ENCODE measurements at regions not wholly inside any gene's neighbourhood (a gene's known extent, or its start where the extent isn't known, plus 50 kb on each side); places are given as distances from the start of the nearest gene placed in this dataset.

GRCh38 chr14:99081880-99082279 is 190.1 kb downstream of the BCL11B start:
- TF ChIP-seq USF1 (IDR thresholded peaks at IDR 0.05) = no peak
- TF ChIP-seq CEBPB (IDR thresholded peaks at IDR 0.05) = no peak
- no peak for TF ChIP-seq TCF12 (IDR thresholded peaks at IDR 0.05; ENCODE audit: low read depth)
- TF ChIP-seq CREB1 (IDR thresholded peaks at IDR 0.05; ENCODE audit: low read depth) = no peak
- TF ChIP-seq FOXM1 (IDR thresholded peaks at IDR 0.05; ENCODE audit: borderline replicate concordance, low read depth) = no peak
- no peak for TF ChIP-seq ZBTB7A (IDR thresholded peaks at IDR 0.05; ENCODE audit: low read depth)
- TF ChIP-seq TEAD4 (IDR thresholded peaks at IDR 0.05) = no peak
- no peak for TF ChIP-seq REST (IDR thresholded peaks at IDR 0.05; ENCODE audit: low read depth)
- no peak for TF ChIP-seq YY1 (IDR thresholded peaks at IDR 0.05; ENCODE audit: low read depth)
- TF ChIP-seq MAX (IDR thresholded peaks at IDR 0.05) = no peak
- no peak for TF ChIP-seq RAD21 (IDR thresholded peaks at IDR 0.05; ENCODE audit: low read depth)
- TF ChIP-seq EP300 (IDR thresholded peaks at IDR 0.05; ENCODE audit: borderline replicate concordance) = no peak
- TF ChIP-seq EGR1 (IDR thresholded peaks at IDR 0.05) = no peak
- TF ChIP-seq NFIC (IDR thresholded peaks at IDR 0.05) = no peak
- no peak for TF ChIP-seq TAF1 (IDR thresholded peaks at IDR 0.05; ENCODE audit: low read depth)

GRCh38 chr14:99093532-99094517 is 178.2 kb downstream of the BCL11B start:
- TF ChIP-seq CREB1 (IDR thresholded peaks at IDR 0.05; ENCODE audit: low read depth) (no peak), ZBTB7A (IDR thresholded peaks at IDR 0.05; ENCODE audit: low read depth) (no peak), YY1 (IDR thresholded peaks at IDR 0.05; ENCODE audit: low read depth) (no peak), REST (IDR thresholded peaks at IDR 0.05; ENCODE audit: low read depth) (no peak), MAX (IDR thresholded peaks at IDR 0.05) (no peak), TEAD4 (IDR thresholded peaks at IDR 0.05) (no peak), TCF12 (IDR thresholded peaks at IDR 0.05; ENCODE audit: low read depth) (no peak), RAD21 (IDR thresholded peaks at IDR 0.05; ENCODE audit: low read depth) (no peak), CEBPB (IDR thresholded peaks at IDR 0.05) (no peak), EP300 (IDR thresholded peaks at IDR 0.05; ENCODE audit: borderline replicate concordance) (no peak), EGR1 (IDR thresholded peaks at IDR 0.05) (no peak), TAF1 (IDR thresholded peaks at IDR 0.05; ENCODE audit: low read depth) (no peak), NFIC (IDR thresholded peaks at IDR 0.05) (no peak), FOXM1 (IDR thresholded peaks at IDR 0.05; ENCODE audit: borderline replicate concordance, low read depth) (no peak), USF1 (IDR thresholded peaks at IDR 0.05) (no peak)

GRCh38 chr14:99094901-99095300 is 177.1 kb downstream of the BCL11B start:
- TF ChIP-seq ZBTB7A (IDR thresholded peaks at IDR 0.05; ENCODE audit: low read depth) (no peak), RAD21 (IDR thresholded peaks at IDR 0.05; ENCODE audit: low read depth) (no peak), TAF1 (IDR thresholded peaks at IDR 0.05; ENCODE audit: low read depth) (no peak), CEBPB (IDR thresholded peaks at IDR 0.05) (no peak), TEAD4 (IDR thresholded peaks at IDR 0.05) (no peak), CREB1 (IDR thresholded peaks at IDR 0.05; ENCODE audit: low read depth) (no peak), TCF12 (IDR thresholded peaks at IDR 0.05; ENCODE audit: low read depth) (no peak), EP300 (IDR thresholded peaks at IDR 0.05; ENCODE audit: borderline replicate concordance) (no peak), REST (IDR thresholded peaks at IDR 0.05; ENCODE audit: low read depth) (no peak)

- TF ChIP-seq FOXM1 (IDR thresholded peaks at IDR 0.05; ENCODE audit: borderline replicate concordance, low read depth) = no peak
- TF ChIP-seq CEBPB (IDR thresholded peaks at IDR 0.05) = no peak
- TF ChIP-seq EGR1 (IDR thresholded peaks at IDR 0.05) = no peak
- no peak for TF ChIP-seq EP300 (IDR thresholded peaks at IDR 0.05; ENCODE audit: borderline replicate concordance)
- no peak for TF ChIP-seq TAF1 (IDR thresholded peaks at IDR 0.05; ENCODE audit: low read depth)
- no peak for TF ChIP-seq YY1 (IDR thresholded peaks at IDR 0.05; ENCODE audit: low read depth)
- TF ChIP-seq RAD21 (IDR thresholded peaks at IDR 0.05; ENCODE audit: low read depth) = no peak
- TF ChIP-seq USF1 (IDR thresholded peaks at IDR 0.05) = no peak
- no peak for TF ChIP-seq MAX (IDR thresholded peaks at IDR 0.05)
- TF ChIP-seq NFIC (IDR thresholded peaks at IDR 0.05) = no peak
- no peak for TF ChIP-seq REST (IDR thresholded peaks at IDR 0.05; ENCODE audit: low read depth)
- TF ChIP-seq ZBTB7A (IDR thresholded peaks at IDR 0.05; ENCODE audit: low read depth) = no peak
- TF ChIP-seq CREB1 (IDR thresholded peaks at IDR 0.05; ENCODE audit: low read depth) = no peak
- no peak for TF ChIP-seq TCF12 (IDR thresholded peaks at IDR 0.05; ENCODE audit: low read depth)
- TF ChIP-seq TEAD4 (IDR thresholded peaks at IDR 0.05) = no peak
Measured at GRCh38 chr14:99095369-99095768, 176.6 kb downstream of the BCL11B start.
